ENCODE measurements at regions not wholly inside any gene's neighbourhood (a gene's known extent, or its start where the extent isn't known, plus 50 kb on each side); places are given as distances from the start of the nearest gene placed in this dataset.
"Not testable (repeated sequence)": the region's sequence is repeated elsewhere in the genome, so short reads cannot be mapped to it uniquely, and the experiment has no call there.

DNA sequence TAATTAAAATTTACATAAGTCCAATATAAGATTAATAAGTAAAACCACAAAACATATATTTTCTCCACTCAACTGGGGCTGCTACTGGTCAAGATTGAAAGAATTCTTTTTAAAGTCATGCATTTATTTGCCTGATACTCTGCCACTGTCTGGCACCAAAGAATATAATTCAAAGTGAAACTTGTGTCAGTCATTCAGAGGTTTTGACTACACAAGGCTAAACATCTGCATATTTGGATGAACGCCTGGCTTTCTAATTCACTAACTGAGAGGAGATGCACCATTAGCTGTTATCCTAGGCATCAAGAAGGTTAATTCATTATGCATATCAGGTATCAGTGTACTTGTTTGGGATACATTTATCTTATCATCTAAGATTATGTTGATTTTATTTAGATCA lies 598.5 kb downstream of the CENPC start:
- Histone ChIP-seq H3K4me3 (ENCODE audit: extremely low read depth, insufficient read depth, low read length, poor library complexity, severe bottlenecking) (no peak overlapping the region), H3K9me3 (ENCODE audit: control insufficient read depth, low read length) (no peaks in the 10 kb centered on the region), H3K4me1 (ENCODE audit: control insufficient read depth, insufficient read depth, low read length, poor library complexity, severe bottlenecking) (no peaks in the 10 kb centered on the region), H3K36me3 (ENCODE audit: control insufficient read depth, insufficient read depth, low read length) (no peaks in the 10 kb centered on the region), H3K27ac (ENCODE audit: low read depth, low read length, severe bottlenecking) (no peak overlapping the region)
- WGBS, 2 experiments (ENCODE audit: insufficient coverage in 2 of 2) = 88 to 100% methylated on average over 1 of the region's 1 CpG

DNA sequence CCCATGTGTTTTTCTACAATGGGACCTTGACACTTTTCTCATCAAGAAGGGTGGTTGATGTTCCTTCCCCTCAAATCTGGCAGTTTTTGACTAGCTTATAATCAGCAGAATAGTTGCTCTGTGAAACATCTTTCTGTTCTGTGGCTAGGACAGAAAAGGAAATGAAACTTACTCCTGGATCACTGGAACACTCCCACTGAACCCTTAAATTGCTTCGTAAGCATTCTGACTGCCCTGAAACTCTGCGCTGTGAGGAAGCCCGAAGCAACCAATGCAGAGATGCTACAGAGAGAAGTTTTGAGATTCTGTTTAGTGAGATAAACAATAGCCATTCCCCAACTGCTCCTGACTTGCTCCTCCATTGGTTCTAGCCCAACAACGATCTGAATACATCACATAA lies 602.2 kb downstream of the CENPC start:
- WGBS, 2 experiments (ENCODE audit: insufficient coverage in 2 of 2) = no CpG with 5 or more reads among the region's 4 CpGs

DNA sequence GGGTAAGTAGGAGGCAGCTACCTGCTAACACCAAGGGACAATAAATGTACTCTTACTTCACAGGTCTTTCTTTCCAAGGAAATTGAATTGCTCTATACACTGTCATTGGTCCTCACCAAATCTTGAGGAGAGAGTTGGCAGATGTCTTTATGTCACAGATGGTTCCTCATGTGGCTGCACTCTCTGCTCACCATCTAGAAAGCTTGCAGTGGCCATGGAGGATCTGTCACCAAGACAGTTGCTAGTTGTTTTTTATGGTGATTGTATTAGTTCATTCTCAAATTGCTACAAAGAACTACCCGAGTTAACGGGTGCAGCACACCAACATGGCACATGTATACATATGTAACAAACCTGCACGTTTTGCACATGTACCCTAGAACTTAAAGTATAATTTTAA lies 613.3 kb downstream of the CENPC start:
- not testable (repeated sequence) for H3K27ac ChIP-seq (ENCODE audit: low read depth, low read length, severe bottlenecking); H3K9me3 ChIP-seq (ENCODE audit: control insufficient read depth, low read length); H3K4me1 ChIP-seq (ENCODE audit: control insufficient read depth, insufficient read depth, low read length, poor library complexity, severe bottlenecking); H3K4me3 ChIP-seq (ENCODE audit: extremely low read depth, insufficient read depth, low read length, poor library complexity, severe bottlenecking); H3K36me3 ChIP-seq (ENCODE audit: control insufficient read depth, insufficient read depth, low read length)
- WGBS, 2 experiments (ENCODE audit: insufficient coverage in 2 of 2) = no CpG with 5 or more reads among the region's 3 CpGs

More for the DNA sequence above, 602.2 kb downstream of the CENPC start:
- Histone ChIP-seq H3K4me3 (ENCODE audit: extremely low read depth, insufficient read depth, low read length, poor library complexity, severe bottlenecking) (no peak overlapping the region), H3K9me3 (ENCODE audit: control insufficient read depth, low read length) (no peaks in the 10 kb centered on the region), H3K36me3 (ENCODE audit: control insufficient read depth, insufficient read depth, low read length) (no peaks in the 10 kb centered on the region), H3K27ac (ENCODE audit: low read depth, low read length, severe bottlenecking) (no peak overlapping the region), H3K4me1 (ENCODE audit: control insufficient read depth, insufficient read depth, low read length, poor library complexity, severe bottlenecking) (no peaks in the 10 kb centered on the region)

DNA sequence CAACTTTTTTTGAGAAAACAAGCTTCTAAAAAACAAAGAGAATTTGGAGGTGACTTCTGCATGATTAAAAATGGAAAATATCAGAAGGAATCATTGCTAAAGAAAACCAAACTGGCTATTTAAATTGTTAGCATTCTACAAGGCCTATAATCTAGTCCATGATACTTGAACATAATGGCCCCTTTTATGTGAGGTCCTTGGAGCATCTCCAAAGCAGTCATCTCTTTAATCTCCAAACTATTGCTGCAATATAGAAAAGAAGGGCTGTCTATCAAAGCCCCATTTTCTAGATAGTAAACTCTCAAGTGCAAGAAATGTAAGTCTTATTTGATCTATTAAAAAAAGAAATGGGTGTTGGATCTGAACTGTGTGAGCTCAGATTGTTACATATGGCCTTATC lies 615.1 kb downstream of the CENPC start:
- Histone ChIP-seq H3K4me1 (ENCODE audit: control insufficient read depth, insufficient read depth, low read length, poor library complexity, severe bottlenecking) (no peaks in the 10 kb centered on the region), H3K36me3 (ENCODE audit: control insufficient read depth, insufficient read depth, low read length) (no peaks in the 10 kb centered on the region), H3K4me3 (ENCODE audit: extremely low read depth, insufficient read depth, low read length, poor library complexity, severe bottlenecking) (no peak overlapping the region), H3K27ac (ENCODE audit: low read depth, low read length, severe bottlenecking) (no peak overlapping the region), H3K9me3 (ENCODE audit: control insufficient read depth, low read length) (no peaks in the 10 kb centered on the region)

DNA sequence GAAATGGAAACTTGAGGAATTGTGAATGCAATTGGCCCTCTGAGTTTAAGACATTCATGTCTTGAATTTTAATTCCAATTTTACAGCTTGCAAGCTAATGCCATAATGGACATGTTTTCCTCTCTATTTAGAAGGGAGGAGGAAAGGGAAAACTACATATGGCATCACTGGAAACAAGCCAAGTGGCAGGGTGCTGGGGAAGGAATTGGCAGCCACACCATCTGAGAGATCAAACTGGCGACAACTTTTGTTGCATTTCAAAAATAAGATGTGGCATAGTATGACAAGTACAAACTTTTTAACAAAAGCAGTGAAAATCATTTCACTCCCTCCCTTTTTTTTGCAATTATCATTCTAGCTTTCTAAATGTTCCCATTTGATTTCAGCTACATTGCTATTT lies 615.6 kb downstream of the CENPC start:
- H3K4me3 ChIP-seq (ENCODE audit: extremely low read depth, insufficient read depth, low read length, poor library complexity, severe bottlenecking) = no peak overlapping the region
- H3K27ac ChIP-seq (ENCODE audit: low read depth, low read length, severe bottlenecking) = no peak overlapping the region
- H3K4me1 ChIP-seq (ENCODE audit: control insufficient read depth, insufficient read depth, low read length, poor library complexity, severe bottlenecking) = no peaks in the 10 kb centered on the region

DNA sequence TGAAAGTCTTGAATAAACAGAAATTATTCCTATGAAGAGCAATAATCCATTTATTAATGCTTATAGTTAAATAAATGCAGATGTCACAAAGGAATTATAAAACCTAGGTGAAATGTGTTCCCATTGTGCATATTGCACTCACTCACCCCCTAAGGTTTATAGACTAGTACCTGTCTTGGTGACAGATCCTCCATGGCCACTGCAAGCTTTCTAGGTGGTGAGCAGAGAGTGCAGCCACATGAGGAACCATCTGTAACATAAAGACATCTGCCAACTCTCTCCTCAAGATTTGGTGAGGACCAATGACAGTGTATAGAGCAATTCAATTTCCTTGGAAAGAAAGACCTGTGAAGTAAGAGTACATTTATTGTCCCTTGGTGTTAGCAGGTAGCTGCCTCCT lies 616.4 kb downstream of the CENPC start:
- H3K27ac ChIP-seq (ENCODE audit: low read depth, low read length, severe bottlenecking); H3K9me3 ChIP-seq (ENCODE audit: control insufficient read depth, low read length); H3K4me1 ChIP-seq (ENCODE audit: control insufficient read depth, insufficient read depth, low read length, poor library complexity, severe bottlenecking); H3K4me3 ChIP-seq (ENCODE audit: extremely low read depth, insufficient read depth, low read length, poor library complexity, severe bottlenecking); H3K36me3 ChIP-seq (ENCODE audit: control insufficient read depth, insufficient read depth, low read length): not testable (repeated sequence)

More for the DNA sequence above, 615.6 kb downstream of the CENPC start:
- H3K9me3 ChIP-seq (ENCODE audit: control insufficient read depth, low read length) = no peaks in the 10 kb centered on the region
- no peaks in the 10 kb centered on the region for H3K36me3 ChIP-seq (ENCODE audit: control insufficient read depth, insufficient read depth, low read length)
- WGBS, 2 experiments (ENCODE audit: insufficient coverage in 2 of 2) = no CpG with 5 or more reads among the region's 1 CpG

DNA sequence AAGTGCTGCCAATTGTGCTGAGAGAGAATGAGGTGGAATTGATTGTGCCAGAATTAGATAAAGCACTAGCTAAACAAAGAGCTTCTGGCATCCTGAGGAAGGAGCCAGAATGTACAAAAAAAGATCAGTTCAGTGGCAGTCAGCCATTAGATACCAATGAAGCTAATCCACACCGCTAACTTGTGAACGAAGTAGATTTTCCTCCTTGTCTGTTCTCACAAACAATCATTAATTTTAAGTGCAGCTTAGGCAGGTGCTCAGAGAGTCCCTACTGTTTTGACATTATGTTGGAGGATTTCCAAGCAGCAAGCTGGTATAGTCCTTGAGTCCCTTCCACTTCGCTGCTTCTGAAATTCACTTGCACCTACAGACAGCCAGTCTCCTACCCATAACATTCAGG lies 617.4 kb downstream of the CENPC start:
- no peaks in the 10 kb centered on the region for H3K36me3 ChIP-seq (ENCODE audit: control insufficient read depth, insufficient read depth, low read length)
- no peak overlapping the region for H3K4me3 ChIP-seq (ENCODE audit: extremely low read depth, insufficient read depth, low read length, poor library complexity, severe bottlenecking)
- no peak overlapping the region for H3K27ac ChIP-seq (ENCODE audit: low read depth, low read length, severe bottlenecking)
- H3K4me1 ChIP-seq (ENCODE audit: control insufficient read depth, insufficient read depth, low read length, poor library complexity, severe bottlenecking) = no peaks in the 10 kb centered on the region
- no peaks in the 10 kb centered on the region for H3K9me3 ChIP-seq (ENCODE audit: control insufficient read depth, low read length)
- 83 to 100% methylated on average over 1 of the region's 3 CpGs for WGBS, 2 experiments (ENCODE audit: insufficient coverage in 2 of 2)

DNA sequence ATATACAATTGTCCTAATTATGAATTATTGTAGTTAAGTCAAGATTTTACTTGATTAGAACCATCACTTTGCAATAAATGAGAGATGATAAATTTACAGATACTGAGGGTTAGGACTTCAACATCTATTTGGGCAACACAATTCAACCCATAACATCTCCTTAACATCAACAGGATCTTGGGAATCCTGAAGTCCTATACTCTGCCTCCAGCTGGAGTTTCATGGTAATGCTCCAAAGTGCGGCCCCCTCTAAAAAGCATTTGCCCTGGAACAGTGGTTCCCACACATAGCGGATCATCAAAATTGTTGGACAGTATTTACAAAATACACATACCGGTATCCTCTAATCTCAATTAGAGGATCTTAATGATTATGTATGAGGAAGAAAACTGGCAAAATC lies 618.6 kb downstream of the CENPC start:
- H3K36me3 ChIP-seq (ENCODE audit: control insufficient read depth, insufficient read depth, low read length) = no peaks in the 10 kb centered on the region
- no peak overlapping the region for H3K27ac ChIP-seq (ENCODE audit: low read depth, low read length, severe bottlenecking)
- no peaks in the 10 kb centered on the region for H3K4me1 ChIP-seq (ENCODE audit: control insufficient read depth, insufficient read depth, low read length, poor library complexity, severe bottlenecking)
- H3K9me3 ChIP-seq (ENCODE audit: control insufficient read depth, low read length) = no peaks in the 10 kb centered on the region
- no CpG with 5 or more reads among the region's 3 CpGs for WGBS, 2 experiments (ENCODE audit: insufficient coverage in 2 of 2)
- H3K4me3 ChIP-seq (ENCODE audit: extremely low read depth, insufficient read depth, low read length, poor library complexity, severe bottlenecking) = no peak overlapping the region

DNA sequence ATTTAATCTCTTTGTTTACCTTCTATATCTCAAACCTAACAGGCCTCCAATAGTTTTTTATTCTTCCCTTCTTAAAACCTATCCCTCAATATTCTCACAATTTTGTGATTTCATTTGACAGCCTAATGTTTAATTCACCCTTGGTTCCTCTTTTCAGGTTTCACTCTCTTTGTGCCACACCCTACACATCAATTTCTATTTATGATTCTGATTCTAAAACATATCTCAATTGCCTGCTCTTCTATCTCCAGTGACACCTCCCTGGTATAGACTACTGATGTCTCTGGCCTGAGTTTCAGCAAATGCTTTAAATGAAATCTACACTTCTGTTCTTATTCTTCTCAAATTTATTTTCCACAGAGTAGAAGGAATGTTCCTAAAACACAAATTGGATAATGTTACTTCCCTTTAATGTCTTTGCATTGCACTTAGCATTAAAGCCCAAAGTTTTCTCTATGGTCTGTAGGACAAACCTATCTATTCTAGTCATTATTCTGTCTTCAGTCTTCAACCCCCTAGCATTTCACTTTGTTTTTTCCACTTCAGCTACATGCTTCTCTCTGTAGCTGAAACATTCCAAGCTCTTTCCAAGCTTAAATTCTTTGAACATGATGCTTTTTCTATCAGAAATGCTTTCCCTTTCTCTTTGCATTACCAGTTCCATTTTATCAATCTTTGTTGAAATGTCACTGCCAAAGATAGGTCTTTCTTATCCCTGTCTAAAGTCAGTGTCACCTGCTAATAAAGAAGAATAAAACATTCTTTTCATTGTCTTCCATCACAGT lies 622.0 kb downstream of the CENPC start:
- Histone ChIP-seq H3K27ac (ENCODE audit: low read depth, low read length, severe bottlenecking) (no peak overlapping the region), H3K4me3 (ENCODE audit: extremely low read depth, insufficient read depth, low read length, poor library complexity, severe bottlenecking) (no peak overlapping the region), H3K36me3 (ENCODE audit: control insufficient read depth, insufficient read depth, low read length) (no peaks in the 10 kb centered on the region), H3K9me3 (ENCODE audit: control insufficient read depth, low read length) (no peaks in the 10 kb centered on the region), H3K4me1 (ENCODE audit: control insufficient read depth, insufficient read depth, low read length, poor library complexity, severe bottlenecking) (no peaks in the 10 kb centered on the region)

DNA sequence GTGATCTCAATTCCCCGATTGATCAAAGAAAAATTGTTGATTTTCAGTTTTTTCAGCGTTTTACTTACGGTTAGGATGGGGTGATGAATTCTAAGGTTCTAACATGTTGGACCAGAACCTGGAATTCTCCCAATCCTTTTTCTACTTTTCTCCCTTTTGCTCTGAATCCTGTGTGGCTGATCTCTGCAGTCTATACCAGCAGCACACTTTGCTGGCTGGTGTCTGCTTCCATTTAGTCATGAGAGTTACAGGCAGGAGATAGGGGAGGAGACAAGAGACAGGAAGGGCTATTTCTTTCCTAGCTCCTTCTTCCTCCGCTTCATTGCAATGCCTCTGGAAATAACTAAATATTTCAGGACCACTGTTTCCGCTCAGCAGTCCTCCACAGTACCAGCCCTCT lies 623.9 kb downstream of the CENPC start:
- Histone ChIP-seq H3K9me3 (ENCODE audit: control insufficient read depth, low read length) (no peaks in the 10 kb centered on the region), H3K36me3 (ENCODE audit: control insufficient read depth, insufficient read depth, low read length) (no peaks in the 10 kb centered on the region), H3K4me3 (ENCODE audit: extremely low read depth, insufficient read depth, low read length, poor library complexity, severe bottlenecking) (no peak overlapping the region), H3K4me1 (ENCODE audit: control insufficient read depth, insufficient read depth, low read length, poor library complexity, severe bottlenecking) (no peaks in the 10 kb centered on the region), H3K27ac (ENCODE audit: low read depth, low read length, severe bottlenecking) (no peak overlapping the region)
- 100% methylated on average over 1 of the region's 5 CpGs; no CpG with 5 or more reads in 1 of the 2 experiments for WGBS, 2 experiments (ENCODE audit: insufficient coverage in 2 of 2)

DNA sequence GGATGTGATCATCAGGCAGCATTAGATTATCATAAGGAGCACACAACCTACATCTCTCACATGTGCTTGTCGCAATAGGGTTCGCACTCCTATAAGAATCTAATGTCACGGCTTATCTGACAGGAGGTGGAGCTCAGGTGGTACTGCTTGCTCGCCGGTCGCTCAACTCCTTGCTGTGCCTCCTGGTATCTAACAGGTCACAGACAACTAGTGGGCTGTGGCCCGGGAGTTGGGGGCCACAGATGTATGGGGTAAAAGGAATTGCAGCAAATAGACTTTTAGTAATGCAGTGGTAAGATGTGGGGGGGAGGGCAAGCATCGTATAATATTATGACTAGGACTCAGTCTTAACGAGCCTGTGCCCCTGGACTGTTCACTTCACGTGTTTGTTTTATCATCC lies 624.8 kb downstream of the CENPC start:
- H3K4me3 ChIP-seq (ENCODE audit: extremely low read depth, insufficient read depth, low read length, poor library complexity, severe bottlenecking) = no peak overlapping the region
- H3K27ac ChIP-seq (ENCODE audit: low read depth, low read length, severe bottlenecking) = no peak overlapping the region
- no peaks in the 10 kb centered on the region for H3K36me3 ChIP-seq (ENCODE audit: control insufficient read depth, insufficient read depth, low read length)
- no peaks in the 10 kb centered on the region for H3K9me3 ChIP-seq (ENCODE audit: control insufficient read depth, low read length)
- WGBS, 2 experiments (ENCODE audit: insufficient coverage in 2 of 2) = 95 to 100% methylated on average over 7 to 8 of the region's 10 CpGs
- H3K4me1 ChIP-seq (ENCODE audit: control insufficient read depth, insufficient read depth, low read length, poor library complexity, severe bottlenecking) = no peaks in the 10 kb centered on the region

All from mesodermal cell (in vitro differentiated cells).